Progenitor cell of endocrine pancreas (in vitro differentiated cells): ENCODE measurements at regions not wholly inside any gene's neighbourhood (a gene's known extent, or its start where the extent isn't known, plus 50 kb on each side); places are given as distances from the start of the nearest gene placed in this dataset.
A peak's percentile ranks its signal among the peaks of the same experiment; 100 is the strongest.
"Not testable (repeated sequence)": the region's sequence is repeated elsewhere in the genome, so short reads cannot be mapped to it uniquely, and the experiment has no call there.

Experiments
- DNase-seq: peaks from one replicate; pipeline ENCODE4 v3.0.0; 2021; ENCODE audit warnings: low spot score; ENCODE audit not compliant: unreplicated experiment
- H3K27ac Mint-ChIP-seq: 2 replicates; pipeline ENCODE4 v1.8.0; 2021; ENCODE audit warnings: mild to moderate bottlenecking, moderate library complexity, mixed read lengths
- H3K27me3 Mint-ChIP-seq: 2 replicates; pipeline ENCODE4 v1.8.0; 2021; ENCODE audit warnings: mixed read lengths
- H3K36me3 Mint-ChIP-seq: 2 replicates; pipeline ENCODE4 v1.8.0; 2022; ENCODE audit warnings: mixed read lengths; ENCODE audit not compliant: insufficient read depth
- H3K4me1 Mint-ChIP-seq: 2 replicates; pipeline ENCODE4 v1.8.0; 2021; ENCODE audit warnings: low read depth, mixed read lengths
- H3K4me3 Mint-ChIP-seq: 2 replicates; pipeline ENCODE4 v1.8.0; 2021; ENCODE audit warnings: low read depth, mild to moderate bottlenecking, moderate library complexity, mixed read lengths
- H3K9me3 Mint-ChIP-seq: 2 replicates; pipeline ENCODE4 v1.8.0; 2021; ENCODE audit warnings: low read depth, mixed read lengths
- CTCF ChIP-seq: fragments of 200-600 bp; sonication (generic); IDR thresholded peaks from one replicate; pipeline ENCODE4 v1.5.0; 2021; ENCODE audit warnings: antibody characterized with exemption, mild to moderate bottlenecking; ENCODE audit not compliant: unreplicated experiment

DNA sequence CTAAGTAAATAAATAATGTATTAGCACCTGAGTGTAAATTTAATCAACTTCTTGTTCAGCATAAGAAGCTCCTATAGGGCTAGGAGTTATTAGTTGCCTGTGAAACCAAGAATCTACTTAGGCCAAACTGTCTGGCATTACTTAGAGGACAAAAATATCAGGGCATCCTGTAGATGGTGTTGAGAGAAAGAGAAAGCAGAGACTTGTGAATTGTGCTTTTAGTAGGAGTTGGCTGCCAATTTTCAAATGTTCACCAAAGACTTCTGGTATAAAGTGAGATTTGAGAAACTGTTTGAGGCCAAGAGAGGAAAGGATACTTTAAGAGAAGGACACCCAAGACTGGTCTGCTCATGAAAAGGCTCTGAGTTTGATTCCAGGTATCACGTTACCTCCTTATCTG lies 315.5 kb upstream of the DEPDC1 start:
- Mint-ChIP-seq H3K4me3 (no peak overlapping the region), H3K9me3 (no peaks in the 10 kb centered on the region), H3K4me1 (peaks cover 3% of the 10 kb centered on the region), H3K27ac (no peak overlapping the region), H3K27me3 (no peaks in the 10 kb centered on the region), H3K36me3 (no peaks in the 10 kb centered on the region)
- TF ChIP-seq CTCF, result no peak
- no peak for DNase-seq

DNA sequence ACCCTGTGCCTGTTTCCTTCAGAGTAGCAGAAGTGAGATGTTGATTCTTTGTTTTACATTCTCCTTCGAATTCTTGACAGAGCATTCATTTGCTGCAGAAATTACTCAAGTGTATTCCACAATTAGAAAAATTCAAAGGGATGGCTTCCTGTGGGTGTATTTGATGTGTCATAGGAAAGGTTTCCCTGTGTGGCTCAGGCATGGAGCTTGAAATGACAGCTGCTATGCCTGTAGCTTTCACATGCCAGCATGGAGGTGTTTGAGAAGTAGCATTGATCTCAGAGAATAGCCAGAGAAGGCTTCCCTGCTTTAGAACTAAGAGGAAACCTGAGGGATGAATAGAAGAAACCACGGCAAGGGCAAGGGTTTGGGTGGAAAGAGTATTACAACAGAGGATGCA lies 317.2 kb upstream of the DEPDC1 start:
- H3K27ac Mint-ChIP-seq, result peak overlapping the region; percentile 12
- no peak for TF ChIP-seq CTCF
- no peaks in the 10 kb centered on the region for H3K27me3 Mint-ChIP-seq
- no peak overlapping the region for H3K4me3 Mint-ChIP-seq
- no peaks in the 10 kb centered on the region for H3K36me3 Mint-ChIP-seq
- H3K4me1 Mint-ChIP-seq, result peaks cover 3% of the 10 kb centered on the region
- no peaks in the 10 kb centered on the region for H3K9me3 Mint-ChIP-seq
- no peak for DNase-seq

DNA sequence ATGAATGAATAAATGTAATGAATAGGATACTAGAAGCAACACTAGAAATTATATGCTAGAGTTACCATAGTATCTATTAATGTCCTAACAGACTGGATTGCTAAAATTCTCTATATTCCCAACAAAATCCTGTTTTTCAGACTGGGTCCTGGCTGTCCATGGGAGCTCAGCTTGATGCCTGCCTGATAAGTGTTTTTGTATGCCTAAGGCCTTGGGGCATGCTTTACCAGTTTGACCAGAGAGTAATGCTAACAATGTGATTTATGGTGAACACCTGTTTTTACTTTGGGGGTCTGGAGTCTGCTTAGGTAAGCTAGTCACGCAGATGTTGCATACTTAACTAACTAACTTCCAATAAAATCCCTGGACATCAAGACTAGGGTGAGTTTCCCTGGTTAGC lies 318.8 kb upstream of the DEPDC1 start:
- no peak for TF ChIP-seq CTCF
- H3K36me3 Mint-ChIP-seq, result no peaks in the 10 kb centered on the region
- no peaks in the 10 kb centered on the region for H3K9me3 Mint-ChIP-seq
- H3K4me1 Mint-ChIP-seq, result peaks cover 3% of the 10 kb centered on the region
- H3K27ac Mint-ChIP-seq, result no peak overlapping the region
- no peak overlapping the region for H3K4me3 Mint-ChIP-seq
- no peak for DNase-seq
- H3K27me3 Mint-ChIP-seq, result no peaks in the 10 kb centered on the region

DNA sequence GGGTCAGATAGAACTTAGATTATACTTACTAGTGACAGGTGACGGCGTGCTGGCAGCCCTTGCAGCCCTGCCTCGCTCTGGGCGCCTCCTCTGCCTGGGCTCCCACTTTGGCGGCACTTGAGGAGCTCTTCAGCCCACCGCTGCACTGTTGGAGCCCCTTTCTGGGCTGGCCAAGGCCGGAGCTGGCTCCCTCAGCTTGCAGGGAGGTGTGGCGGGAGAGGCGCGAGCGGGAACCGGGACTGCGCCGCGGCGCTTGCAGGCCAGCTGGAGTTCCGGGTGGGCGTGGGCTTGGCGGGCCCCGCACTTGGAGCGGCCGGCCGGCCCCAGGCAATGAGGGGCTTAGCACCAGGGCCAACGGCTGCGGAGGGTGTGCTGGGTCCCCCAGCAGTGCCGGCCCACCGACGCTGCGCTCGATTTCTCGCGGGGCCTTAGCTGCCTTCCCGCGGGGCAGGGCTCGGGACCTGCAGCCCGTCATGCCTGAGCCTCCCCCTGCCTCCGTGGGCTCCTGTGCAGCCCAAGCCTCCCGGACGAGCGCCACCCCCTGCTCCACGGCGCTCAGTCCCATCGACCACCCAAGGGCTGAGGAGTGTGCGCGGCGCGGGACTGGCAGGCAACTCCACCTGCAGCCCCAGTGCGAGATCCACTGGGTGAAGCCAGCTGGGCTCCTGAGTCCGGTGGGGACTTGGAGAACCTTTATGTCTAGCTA lies 320.8 kb upstream of the DEPDC1 start:
- H3K27me3 Mint-ChIP-seq, DNase-seq, H3K36me3 Mint-ChIP-seq, H3K4me3 Mint-ChIP-seq, H3K4me1 Mint-ChIP-seq, H3K9me3 Mint-ChIP-seq, H3K27ac Mint-ChIP-seq: not testable (repeated sequence)

DNA sequence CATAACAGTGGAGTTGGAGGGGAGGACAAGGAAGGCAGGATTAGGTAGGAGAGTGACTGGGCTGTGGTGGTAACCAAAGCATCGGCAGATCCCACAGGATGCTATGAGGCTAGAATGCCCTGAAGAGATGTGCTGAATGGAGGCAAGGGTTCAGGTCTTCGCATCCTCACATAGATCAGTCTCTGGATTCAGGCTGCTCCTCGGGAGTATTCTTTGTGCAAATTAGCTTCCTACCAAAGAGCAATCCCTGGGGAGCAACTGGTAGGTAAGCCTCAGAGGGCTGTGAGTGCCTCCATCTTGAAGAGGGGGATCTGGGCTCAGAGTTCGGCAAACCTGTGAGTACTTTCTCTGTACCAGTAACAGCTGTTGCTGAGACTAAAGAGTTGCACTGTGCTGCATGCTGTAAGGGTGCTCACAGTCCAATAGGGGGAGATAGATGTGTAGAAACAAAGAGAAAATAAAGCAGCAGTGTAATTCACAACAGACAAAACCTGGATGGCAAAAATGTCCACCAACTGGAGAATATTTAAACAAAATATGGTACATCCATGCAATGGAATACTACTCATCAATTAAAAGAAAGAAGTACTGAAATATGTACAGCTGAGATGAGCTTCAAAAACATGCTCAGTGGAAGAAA lies 322.4 kb upstream of the DEPDC1 start:
- no peaks in the 10 kb centered on the region for H3K27me3 Mint-ChIP-seq
- DNase-seq, result no peak
- no peak overlapping the region for H3K27ac Mint-ChIP-seq
- H3K4me1 Mint-ChIP-seq, result peaks cover 3% of the 10 kb centered on the region
- H3K36me3 Mint-ChIP-seq, result no peaks in the 10 kb centered on the region
- no peak overlapping the region for H3K4me3 Mint-ChIP-seq
- H3K9me3 Mint-ChIP-seq, result peaks cover 5% of the 10 kb centered on the region
- peak; percentile 69 for TF ChIP-seq CTCF

- DNase-seq, result no peak
- no peak for TF ChIP-seq CTCF
- H3K36me3 Mint-ChIP-seq, result no peaks in the 10 kb centered on the region
- H3K27me3 Mint-ChIP-seq, result no peaks in the 10 kb centered on the region
- no peak overlapping the region for H3K27ac Mint-ChIP-seq
- no peak overlapping the region for H3K4me3 Mint-ChIP-seq
- peaks cover 5% of the 10 kb centered on the region for H3K9me3 Mint-ChIP-seq
- peaks cover 2% of the 10 kb centered on the region for H3K4me1 Mint-ChIP-seq
Measured at GRCh38 chr1:68820151-68820550, 323.3 kb upstream of the DEPDC1 start.
